Spleen (tissue), 7 donors: ENCODE measurements at regions not wholly inside any gene's neighbourhood (a gene's known extent, or its start where the extent isn't known, plus 50 kb on each side); places are given as distances from the start of the nearest gene placed in this dataset.

ENCODE experiments used
- CTCF ChIP-seq, 11 experiments: fragments of 200-600 bp in 7 of 11; fragments of 450-650 bp in 4 of 11; sonication (generic) in 4 of 11; IDR thresholded peaks in 8 of 11; conservative IDR thresholded peaks in 3 of 11; 1 replicate in 7 of 11; 2 replicates in 4 of 11; pipeline versions ENCODE4 v1.4.0 to v1.8.0; 2016 to 2021; ENCODE audit warnings: antibody characterized with exemption in 11 of 11, inconsistent platforms in 4 of 11, mild to moderate bottlenecking in 1 of 11
- POLR2AphosphoS5 ChIP-seq, 3 donors: sonication (generic); formaldehyde crosslinking; IDR thresholded peaks; one replicate each; pipeline ENCODE4 v1.5.1; 2017; ENCODE audit warnings: antibody characterized with exemption in 3 of 3
- donor health status: DM: no; HTN: no; CAD: no; lungs with moderate emphysema.
- donor health status: DM: no; HTN: no; CAD: no.
- donor health status: DM: no; HTN: no; CAD: no.

DNA sequence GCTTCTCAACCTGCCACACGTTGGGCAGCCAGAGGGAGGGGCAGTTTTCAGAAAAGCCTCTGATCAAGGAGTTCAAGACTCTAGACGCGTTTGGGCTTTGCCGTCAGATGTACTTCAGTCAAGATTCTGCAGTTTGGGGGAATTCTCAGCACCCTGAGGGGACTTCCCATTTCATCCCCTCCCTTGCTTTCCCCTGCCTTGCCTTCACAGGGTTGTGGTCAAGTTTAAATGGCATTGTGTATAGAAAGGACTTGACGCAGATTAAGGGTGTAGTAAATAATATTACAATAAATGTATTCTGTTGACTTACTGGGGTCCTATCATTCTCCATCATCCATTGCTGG, 198.3 kb upstream of the NABP1 start:
- TF ChIP-seq CTCF (IDR thresholded peaks at IDR 0.05 in 8 of 11, conservative IDR thresholded peaks at IDR 0.05 in 3 of 11), result no peak
- TF ChIP-seq POLR2AphosphoS5 (IDR thresholded peaks at IDR 0.05), result no peak
